GM12872 (cell line): ENCODE measurements at regions not wholly inside any gene's neighbourhood (a gene's known extent, or its start where the extent isn't known, plus 50 kb on each side); places are given as distances from the start of the nearest gene placed in this dataset.

ENCODE experiments used
- TF ChIP-seq, protein P1 (sequence below): IDR thresholded peaks from 3 replicates; pipeline ENCODE4 v1.5.1; 2011; ENCODE audit warnings: low read depth, mild to moderate bottlenecking, low read length, moderate library complexity; ENCODE audit not compliant: insufficient read depth

GRCh38 chr6:137700751-137701477, 166.1 kb upstream of the TNFAIP3 start:
- TF ChIP-seq, protein P1, sequence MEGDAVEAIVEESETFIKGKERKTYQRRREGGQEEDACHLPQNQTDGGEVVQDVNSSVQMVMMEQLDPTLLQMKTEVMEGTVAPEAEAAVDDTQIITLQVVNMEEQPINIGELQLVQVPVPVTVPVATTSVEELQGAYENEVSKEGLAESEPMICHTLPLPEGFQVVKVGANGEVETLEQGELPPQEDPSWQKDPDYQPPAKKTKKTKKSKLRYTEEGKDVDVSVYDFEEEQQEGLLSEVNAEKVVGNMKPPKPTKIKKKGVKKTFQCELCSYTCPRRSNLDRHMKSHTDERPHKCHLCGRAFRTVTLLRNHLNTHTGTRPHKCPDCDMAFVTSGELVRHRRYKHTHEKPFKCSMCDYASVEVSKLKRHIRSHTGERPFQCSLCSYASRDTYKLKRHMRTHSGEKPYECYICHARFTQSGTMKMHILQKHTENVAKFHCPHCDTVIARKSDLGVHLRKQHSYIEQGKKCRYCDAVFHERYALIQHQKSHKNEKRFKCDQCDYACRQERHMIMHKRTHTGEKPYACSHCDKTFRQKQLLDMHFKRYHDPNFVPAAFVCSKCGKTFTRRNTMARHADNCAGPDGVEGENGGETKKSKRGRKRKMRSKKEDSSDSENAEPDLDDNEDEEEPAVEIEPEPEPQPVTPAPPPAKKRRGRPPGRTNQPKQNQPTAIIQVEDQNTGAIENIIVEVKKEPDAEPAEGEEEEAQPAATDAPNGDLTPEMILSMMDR, result no peak

GRCh38 chr6:137701942-137702341, 165.1 kb upstream of the TNFAIP3 start:
- TF ChIP-seq, protein P1, result no peak

GRCh38 chr6:137702791-137703424, 164.2 kb upstream of the TNFAIP3 start:
- TF ChIP-seq, protein P1, result no peak

DNA sequence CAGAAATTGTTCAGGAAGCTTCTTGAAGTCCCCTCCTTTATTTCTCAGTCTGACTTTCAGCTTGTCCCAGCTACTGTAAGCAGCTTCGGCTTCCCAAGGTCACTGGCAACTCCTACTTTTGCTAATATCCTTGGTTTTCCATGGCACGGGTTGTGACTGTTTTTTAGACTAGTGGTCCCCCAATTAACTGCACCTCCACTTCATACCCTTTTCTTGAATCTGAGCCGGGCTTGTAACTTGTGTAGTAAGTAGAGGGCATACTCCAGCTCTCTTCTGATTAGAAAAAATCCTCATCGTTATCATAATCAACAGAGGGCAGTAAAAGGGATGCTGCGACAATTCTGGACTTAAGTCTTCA, 162.3 kb upstream of the TNFAIP3 start:
- TF ChIP-seq, protein P1, result no peak

GRCh38 chr6:137705160-137706082, 161.6 kb upstream of the TNFAIP3 start:
- TF ChIP-seq, protein P1, result peak; percentile 87

DNA sequence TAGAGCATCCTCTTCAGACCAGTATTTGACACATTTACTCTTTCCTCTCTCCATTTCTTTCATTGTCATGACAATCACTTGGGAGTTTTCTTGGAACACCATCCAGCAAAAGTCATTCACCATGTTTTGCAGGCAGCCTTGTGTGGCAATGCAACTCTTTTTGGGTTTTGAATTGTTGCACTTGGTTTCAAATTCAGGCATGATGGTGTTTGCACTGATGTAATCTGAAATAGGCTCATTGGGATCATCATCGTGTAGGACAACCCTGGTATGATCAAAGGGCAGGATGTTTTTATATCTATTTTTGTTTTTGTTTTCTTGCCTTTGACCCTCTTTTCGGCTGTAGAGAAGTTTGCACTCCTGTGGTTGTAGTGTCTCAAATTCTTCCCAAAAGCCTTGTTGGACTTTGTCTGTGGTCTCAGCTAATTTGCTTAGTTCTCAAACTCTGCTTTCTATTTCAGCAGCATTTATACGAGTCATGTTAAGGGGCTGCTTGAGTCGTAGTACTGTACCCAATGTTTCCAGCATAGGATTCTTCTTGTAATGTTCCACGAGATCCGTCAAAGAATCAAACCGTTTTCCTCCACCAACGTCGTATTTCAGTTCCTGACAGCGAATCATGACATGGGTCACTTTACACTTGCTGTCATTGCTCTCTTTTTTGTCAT, 160.8 kb upstream of the TNFAIP3 start:
- TF ChIP-seq, protein P1, result no peak

GRCh38 chr6:137707038-137707589, 159.9 kb upstream of the TNFAIP3 start:
- TF ChIP-seq, protein P1, result no peak
